COR-L47 (cell line): ENCODE measurements at regions not wholly inside any gene's neighbourhood (a gene's known extent, or its start where the extent isn't known, plus 50 kb on each side); places are given as distances from the start of the nearest gene placed in this dataset.

Experiments used
- DNase-seq: peaks from one replicate; lab custom pipeline; 2025; lab: John Stamatoyannopoulos, UW

GRCh38 chr10:34866848-34867247, 51.8 kb upstream of the PARD3 start:
- DNase-seq: no peak
